ENCODE measurements at regions not wholly inside any gene's neighbourhood (a gene's known extent, or its start where the extent isn't known, plus 50 kb on each side); places are given as distances from the start of the nearest gene placed in this dataset.

DNA sequence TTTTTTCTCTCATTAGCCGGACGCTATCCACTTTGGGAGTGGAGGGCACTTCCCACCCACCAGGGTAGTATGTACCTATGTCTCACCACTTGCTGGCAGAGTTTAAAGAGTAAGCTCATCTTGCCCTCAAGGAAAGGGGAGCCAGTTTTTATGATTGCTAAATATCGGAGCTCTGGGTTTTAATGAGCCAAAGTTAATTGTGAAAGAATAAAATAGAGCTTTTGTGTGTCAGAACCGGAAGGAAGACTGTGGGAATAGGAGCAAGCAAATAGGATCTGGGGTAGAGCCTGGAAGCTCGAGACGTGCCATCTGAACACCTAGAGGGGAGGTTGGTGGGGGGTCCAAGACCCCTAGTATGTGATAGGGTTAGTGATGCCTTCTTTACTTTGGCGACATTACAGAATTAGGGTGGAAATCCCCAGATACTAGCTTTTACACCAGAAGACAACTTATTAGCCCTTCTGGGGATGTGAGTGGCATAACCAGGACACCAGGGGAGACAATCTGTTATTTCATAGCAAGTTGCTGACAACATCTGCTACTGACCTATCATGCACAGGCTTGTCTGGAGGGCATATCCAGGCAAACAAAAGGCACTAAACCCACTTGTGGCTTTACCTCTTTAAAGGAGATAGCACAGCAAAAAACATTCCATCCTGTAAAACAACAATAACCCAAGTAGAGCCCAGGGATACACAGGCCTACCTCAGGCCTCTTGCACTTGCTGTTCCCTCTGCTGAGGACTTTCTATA, 333.8 kb downstream of the ZNF621 start:
- DNase-seq (ENCODE audit: low spot score), result no peak

DNA sequence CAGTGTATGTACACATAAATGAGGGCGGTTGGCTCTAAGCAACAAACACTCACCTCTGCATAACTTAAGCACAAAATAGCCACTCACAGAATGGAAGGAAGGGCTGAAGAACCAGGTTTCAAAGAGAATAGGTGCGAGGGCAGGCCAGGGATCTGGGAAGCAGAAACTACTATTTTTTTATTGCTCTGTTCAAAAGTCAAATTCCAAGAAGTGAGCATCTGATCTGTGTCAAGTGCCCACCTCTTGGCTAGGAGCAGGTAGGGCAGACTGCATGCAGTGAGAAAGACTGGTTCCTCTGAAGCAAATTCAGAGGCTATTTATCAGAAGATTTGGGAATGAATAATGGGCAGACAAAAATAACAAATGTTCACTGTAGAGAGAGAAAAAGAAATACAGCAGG, 336.4 kb upstream of the CTNNB1 start:
- no peak for DNase-seq (ENCODE audit: low spot score)

DNA sequence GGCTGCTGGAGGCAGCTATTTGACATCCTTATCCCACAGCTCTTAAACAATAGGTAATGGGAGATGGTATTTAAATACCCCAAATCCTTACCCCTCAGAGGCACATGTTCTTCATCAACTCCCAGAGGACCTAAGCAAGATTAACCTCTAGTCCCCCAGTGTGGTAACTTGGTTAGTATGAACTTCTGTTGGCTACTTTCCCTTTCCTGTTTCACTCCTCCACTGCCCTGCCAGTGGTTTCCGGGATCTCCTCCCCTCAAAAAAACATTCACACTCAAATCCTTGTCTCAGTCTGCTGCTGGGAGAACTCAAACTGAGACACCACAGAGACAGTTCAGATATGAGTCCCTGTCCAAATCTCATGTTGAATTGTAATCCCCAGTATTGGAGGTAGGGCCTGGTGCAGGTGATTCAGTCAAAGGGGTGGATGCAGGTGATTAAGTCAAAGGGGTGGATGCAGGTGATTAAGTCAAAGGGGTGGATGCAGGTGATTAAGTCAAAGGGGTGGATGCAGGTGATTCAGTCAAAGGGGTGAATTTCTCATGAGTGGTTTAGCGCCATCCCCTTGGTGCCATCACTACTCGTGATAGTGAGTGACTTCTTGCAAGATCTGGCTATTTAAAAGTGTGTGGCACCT, 335.0 kb upstream of the CTNNB1 start:
- no peak for DNase-seq (ENCODE audit: low spot score)

DNA sequence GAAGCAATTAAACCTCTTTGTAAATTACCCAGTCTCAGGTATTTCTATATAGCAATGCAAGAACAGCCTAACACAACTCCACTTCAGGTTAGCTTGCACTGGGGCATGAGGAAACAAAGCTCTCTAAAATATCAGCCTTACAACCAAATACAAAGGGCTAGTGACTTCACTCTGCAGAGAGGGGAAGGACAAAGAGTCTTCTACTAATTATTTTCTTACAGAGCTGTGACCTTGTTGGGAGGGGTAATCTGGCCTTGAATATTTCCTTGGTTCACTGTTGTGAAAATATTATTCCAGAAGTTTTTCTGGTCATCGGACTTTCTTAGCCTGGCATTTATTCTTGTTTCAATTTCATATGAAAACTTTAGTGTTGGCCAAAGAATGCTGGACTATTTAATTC, 334.4 kb upstream of the CTNNB1 start:
- no peak for DNase-seq (ENCODE audit: low spot score)

DNA sequence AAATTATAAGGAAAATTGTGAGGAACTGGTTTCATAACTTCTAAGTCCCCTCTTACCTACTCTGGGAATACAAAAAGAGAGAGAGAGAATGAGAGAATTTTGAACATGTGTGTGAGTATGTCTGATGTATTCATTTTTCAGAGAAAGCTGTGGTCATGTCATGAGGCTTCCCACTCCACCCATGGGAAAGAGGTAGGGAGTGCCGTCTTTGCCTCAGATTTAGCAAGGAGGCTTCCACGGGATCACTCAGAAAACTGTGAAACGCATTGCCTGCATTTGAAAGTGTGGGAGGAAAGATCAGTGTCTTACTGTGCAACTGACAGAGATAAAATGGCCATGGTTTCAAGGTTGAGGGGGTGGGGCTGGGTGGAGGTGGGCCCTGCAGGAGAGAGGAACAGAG, 331.5 kb upstream of the CTNNB1 start:
- DNase-seq (ENCODE audit: low spot score), result no peak

DNA sequence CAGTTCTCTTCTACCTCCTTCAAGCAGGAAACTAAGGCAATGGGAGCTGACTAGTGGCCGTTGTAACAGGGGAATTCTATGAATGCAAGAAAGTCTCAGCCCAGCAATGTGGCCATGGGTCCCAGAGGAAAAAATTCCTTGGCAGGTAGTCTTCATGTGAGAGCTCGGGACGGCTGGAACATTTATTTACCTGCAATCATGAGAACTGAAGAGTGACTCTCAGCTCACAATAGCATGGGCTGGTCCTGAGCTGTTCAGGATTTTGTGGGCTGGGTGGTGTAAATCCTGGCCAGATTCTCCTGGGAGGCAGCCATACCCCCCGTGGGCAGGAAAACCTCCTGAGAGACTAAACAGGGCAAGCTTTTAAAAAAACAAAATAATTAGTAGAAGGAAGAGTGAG, 330.3 kb upstream of the CTNNB1 start:
- DNase-seq (ENCODE audit: low spot score), result no peak

DNA sequence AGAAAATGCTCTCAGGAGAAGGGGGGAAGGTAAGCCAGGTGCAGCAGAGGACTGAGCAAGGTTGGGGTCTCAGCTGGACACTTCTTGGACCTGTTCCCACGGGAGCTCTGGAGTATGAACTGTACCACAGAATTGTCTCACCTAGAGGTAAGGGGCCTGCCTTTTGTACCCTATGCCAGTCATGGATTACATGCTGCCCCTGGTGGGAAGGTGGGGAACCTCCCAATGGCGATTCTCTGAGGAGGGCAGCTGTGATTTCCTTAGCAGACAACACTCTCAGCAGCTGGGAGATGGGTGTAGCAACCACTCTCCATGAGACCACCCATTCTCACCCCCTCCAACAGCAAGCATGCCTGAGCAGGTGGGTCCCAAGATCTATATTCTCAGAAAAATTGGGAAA, 329.4 kb upstream of the CTNNB1 start:
- DNase-seq (ENCODE audit: low spot score), result no peak

DNA sequence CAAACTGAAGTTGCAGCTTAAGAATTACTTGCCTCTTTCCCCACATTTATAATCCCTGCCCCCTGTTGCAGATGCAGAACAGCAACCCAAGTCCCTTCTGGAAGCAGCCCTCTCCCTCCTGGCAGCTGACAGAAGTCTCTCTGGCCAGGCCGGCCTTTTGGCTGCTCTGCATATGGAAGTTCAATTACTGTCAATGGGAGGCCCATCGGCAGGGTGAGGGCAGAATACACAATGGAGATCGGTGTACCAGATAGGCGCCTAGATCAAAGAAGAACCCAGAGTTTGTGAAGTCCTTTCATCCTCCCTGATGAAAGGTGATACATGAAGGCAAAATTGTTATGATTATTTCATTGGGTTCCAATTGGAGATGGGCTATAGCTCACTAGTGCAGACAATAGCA, 327.9 kb upstream of the CTNNB1 start:
- DNase-seq (ENCODE audit: low spot score), result no peak

DNA sequence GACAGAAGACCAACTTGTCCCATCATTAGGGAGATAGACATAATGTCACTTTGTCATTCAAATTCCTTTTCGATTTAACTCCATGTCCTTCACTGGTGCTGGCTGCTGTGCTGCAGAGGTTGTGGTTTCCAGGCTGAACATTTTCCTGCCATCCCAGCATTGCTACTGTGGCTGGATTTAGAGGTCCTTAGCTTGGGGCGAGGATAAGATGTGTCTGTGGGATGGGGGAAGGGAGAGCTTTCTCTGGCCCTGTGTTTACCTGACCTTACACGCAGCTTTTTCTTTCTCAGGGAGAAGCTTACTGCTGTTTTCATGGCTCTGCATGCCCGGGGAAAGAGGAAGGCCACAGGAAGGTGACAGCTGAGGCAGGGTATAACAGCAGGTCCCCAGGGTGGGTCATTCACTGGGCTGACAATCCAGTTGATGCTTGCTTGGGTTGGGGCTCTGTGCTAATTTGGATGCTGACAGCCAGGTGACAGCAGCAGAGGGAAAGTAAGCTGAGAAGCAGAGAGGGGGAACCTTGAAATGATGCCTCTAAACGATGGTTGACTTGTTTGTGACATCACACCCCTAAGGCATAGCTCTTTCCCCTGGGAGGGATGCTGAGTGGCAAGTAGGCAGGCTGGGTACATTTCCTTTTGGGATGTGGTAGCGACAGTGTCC, 326.9 kb upstream of the CTNNB1 start:
- DNase-seq (ENCODE audit: low spot score), result no peak

DNA sequence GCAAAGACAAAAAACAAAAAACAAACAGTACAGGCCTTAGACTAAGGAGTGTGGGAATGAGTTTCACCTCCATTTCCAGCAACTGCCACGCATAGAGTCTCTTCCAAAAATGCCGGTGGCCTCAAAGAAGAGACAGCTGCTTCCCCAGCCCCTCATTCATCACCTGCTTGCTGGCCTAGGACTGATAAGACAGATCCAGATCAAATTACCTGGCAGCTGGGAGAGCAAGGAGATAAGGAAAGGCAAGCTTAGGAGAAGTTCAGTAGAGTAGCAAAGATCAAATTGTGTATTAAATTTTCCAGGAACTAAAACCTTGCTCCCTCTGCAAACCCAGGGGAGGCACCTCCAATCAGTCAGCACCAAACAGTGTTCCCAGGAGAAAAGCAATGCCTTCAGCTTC, 325.8 kb upstream of the CTNNB1 start:
- no peak for DNase-seq (ENCODE audit: low spot score)

DNA sequence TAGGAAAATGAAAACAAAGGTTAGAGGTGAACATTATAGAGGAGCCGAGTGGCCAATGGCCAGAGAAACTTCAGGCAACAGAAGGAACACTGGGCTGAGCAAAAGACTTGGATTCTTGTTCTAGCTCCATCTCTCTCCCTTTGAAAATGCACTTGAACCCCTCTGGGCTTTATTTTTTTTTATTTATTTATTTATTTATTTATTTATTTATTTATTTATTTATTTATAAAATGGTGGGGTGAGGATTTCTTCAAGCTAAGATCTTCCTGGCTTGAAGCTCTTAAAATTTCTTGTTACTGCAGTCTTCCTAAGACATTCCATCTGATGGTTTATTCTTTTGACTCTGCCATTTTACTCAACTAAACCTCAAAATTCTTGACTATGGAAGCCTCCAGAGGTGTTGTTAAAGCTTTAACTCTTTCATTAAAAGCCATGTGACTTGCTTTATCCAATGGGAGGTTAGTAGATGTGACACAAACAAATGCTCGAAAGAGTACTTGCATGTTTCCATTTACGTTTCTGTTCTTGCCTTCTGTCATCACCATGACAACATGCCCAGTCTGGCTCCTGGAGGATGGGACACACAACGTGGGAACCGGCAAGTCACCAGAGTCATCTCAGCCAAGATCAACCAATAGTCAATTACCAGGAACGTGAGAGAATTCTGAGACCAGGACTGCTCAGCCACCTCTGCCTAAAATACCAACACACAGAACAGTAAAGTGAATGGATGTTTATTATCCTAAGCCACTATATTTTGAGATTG, 325.2 kb upstream of the CTNNB1 start:
- DNase-seq (ENCODE audit: low spot score), result no peak

DNA sequence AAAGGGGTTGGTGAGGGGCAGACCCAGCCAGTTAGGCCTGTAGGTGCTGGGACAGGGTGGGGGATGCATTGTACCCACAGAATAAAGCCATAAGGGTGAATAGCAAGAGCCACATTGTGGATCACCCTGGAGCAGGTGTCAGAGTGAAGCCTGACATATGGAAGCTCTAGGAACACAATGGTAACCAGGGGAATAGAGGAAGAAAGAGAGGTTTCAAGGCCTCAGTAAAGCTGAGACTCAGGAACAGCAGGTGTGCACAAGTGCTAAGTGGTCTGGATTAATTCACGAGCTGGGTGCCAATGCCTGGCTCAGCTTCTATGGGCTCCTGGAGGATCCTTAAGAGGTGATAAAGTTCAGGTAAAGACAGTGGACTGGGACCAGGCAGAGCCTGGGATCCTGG, 323.7 kb upstream of the CTNNB1 start:
- no peak for DNase-seq (ENCODE audit: low spot score)

DNA sequence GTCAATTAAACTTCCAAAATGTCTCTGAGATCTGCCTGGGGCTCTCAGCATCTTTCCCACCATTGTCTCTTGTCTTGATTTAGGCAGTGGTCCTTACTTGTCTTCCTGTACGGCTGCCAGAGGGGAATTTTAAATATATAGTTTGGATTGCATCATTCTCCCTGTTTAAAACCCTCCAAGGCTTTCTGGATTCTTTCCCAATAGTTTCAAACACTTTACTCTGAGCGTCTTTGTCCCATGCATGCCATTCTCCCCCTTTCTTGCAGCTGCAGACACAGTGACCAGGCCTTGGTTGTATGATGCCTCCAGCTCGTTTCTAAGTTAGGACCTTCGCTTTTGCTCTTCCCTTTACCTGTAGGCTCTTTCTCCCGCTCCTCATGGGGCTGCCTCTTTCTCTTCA, 323.3 kb upstream of the CTNNB1 start:
- DNase-seq (ENCODE audit: low spot score), result no peak

DNA sequence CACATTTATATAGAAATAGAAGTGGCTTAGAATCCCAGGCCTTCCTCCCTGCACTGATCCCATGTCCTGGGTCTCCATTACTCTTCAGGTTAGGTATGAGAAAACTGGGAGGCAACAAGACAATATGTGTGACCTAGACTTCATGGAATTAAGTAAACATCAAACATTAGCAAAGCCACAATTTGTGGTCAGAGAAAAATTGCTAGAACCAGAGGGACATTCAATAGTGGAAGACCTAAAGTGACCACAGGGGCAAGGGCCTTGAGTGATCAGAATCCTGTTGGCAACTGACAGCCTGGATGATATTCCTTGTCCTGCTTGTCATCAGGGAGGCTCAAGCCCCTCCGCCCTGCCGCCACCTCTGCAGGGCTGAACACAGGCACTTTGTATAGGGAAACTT, 322.8 kb upstream of the CTNNB1 start:
- DNase-seq (ENCODE audit: low spot score), result no peak

DNA sequence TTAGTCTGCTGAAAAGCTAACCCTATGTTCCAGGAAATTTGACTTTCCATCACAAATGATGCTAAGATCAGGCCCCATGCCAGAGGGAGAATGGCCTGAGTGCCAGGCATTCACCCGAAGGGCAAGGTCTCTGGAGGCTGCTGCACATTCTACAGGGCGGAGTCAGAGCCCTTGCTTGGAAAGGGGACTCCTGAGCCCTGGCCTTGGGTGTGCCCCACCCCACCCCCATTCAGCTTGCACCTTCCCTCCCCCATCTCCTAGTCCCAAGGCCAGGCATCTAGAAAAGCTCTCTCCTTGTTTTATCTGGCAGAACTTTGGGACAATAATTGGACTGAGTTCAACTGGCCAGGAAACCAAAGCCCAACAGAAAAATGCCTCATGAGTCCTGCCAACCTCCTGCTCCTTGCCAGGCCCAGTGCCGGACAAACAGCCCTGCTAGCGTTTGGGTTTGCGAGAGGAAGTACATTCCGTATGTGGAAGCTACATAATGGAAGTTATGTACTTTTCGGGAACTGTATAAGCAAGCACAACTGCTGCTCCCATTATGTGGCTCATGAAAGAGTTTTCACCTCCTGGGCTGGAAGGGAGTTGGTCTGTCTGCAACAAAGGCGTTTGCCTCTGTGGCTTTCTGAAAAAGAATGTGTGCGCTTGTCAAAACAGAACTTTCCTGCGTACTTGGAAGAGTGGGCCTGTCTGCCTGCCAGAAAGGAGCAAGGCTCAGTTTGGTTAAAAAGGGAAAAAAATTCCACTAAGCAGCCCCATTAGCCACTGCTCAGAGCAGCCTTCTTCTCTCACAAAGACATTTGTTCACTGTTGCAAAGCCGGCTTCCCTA, 321.5 kb upstream of the CTNNB1 start:
- DNase-seq (ENCODE audit: low spot score), result no peak

DNA sequence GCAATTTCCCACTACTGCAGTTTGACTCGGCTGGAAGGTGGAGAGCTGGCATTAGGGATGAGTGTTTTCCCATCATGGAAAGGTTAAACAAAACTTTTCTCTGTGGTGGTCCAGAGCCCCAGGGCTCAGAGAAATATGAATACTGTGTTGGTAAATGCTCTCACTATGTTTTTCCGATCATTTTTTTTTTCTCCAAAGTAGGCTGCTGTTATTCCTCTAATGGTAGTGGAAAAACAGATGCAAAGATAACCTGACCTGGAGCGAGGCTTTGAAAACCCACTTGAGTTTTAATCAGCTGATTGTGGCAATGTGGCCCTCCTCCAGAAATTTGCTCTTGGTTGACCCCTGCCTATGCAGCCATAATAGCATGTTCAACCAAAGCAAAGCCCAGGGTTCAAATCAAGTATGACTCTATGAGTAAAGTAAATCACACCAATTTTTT, 320.8 kb upstream of the CTNNB1 start:
- no peak for DNase-seq (ENCODE audit: low spot score)

DNA sequence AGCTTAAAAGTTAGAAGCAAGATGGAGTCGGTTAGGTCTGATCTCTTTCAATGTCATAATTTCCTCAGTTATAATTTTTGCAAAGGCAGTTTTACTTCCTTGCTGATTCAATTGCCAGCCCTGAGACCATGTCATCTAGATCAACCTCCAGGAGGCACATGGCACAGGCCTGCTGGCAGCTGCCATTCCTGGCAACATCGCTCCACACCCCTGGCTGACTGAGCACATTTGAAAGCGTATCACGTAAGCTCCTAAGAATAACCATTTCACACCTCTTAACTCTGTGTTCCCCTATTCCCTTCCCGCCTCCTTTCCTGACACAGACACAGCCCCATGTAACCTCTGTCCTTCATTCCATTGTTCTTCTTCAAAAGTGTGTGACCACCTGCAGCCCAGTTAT, 313.9 kb upstream of the CTNNB1 start:
- DNase-seq (ENCODE audit: low spot score), result no peak

DNA sequence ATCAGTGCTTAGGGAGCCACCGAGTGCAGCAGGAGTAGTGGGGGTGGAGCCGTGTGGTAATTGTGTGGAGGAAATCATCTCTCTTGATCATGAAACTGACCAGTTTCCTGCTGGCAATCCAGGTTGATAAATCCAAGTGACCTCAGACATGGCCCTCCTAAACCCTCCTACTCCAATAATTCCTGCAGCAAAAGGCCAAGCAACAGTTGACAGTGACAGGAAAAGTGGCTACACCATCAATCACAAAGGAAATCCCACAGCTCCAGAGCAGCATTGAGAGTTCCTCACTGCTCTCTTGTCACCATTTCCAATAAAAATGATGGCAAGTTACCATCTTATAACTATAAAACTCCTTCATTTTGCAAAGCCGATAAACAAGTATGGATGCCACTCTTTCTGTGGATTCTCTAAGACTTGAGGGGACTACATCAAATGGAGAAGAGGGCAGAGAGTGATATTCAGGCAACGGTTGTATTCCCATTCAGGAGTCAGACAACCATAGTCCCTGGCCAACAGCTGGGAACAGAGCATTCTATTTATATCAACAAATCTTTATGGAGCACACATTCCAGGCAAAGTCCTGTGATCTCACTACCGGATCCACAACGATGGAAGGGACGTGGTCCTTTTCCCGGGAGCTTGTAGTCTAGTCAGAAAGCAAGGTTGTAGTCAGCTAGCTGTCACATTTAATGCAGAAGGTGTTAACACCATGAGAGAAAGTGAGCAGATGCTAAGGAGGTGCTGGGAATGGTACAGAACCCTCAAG, 312.5 kb upstream of the CTNNB1 start:
- no peak for DNase-seq (ENCODE audit: low spot score)

DNA sequence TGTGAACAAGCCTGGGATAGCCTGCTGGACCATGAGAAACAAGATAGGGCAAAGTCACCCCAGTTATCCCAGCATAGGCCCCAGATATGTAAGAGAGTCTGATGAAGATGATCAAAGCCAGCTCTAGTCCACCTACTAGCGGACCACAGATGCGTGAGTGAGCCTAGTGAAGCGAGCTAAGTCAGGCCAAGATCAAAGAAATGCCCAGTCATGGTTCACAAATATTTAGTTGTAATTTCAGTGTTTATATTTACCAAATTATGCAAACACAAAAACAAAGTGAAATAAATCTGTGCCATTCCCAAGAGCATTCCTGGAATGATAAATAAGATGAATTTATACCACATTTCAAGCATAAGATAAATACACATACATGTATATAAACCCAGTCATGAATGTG, 308.1 kb upstream of the CTNNB1 start:
- no peak for DNase-seq (ENCODE audit: low spot score)

DNA sequence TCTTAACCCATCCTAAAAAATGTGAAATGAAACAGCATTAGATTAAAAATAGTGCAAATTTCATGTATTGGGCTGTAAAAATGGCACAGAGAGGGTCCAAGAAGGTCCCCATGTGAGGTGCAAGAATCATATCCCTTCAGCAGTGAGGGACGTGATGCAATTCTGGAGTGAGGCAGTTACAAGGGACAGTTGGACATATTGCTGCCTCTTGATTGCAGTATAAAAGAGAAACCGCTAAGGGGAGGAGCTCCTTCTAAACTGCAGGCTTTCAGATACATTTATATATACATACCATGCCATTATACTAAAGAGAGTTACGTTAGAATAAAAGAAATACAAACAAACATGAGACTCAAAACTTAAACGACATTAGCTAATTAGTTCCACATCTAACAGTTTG, 304.2 kb upstream of the CTNNB1 start:
- DNase-seq (ENCODE audit: low spot score), result no peak

DNA sequence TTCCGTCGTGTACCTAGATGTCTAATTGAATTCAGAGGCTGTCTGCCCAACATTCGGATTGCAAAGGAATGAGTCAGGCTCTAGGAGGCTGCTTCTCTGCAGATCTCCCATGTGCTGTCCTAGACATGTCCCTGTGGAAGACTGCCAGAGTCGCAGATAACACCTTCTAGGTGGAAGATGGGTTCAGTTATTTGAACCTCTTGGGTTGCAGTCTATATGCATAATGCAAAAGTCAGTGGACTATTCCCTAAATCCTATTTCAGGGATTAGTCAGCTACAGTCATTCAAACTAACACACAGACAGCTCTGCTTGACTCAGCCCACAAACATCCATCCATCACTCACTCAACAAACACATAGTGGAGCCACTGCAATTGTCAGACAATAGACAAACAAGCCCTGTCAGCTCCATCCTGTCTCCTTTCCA, 300.0 kb upstream of the CTNNB1 start:
- peak; percentile 24 for DNase-seq (ENCODE audit: low spot score)

Measured in kidney capillary endothelial cell (primary cell).